GM23248 (cell line): ENCODE measurements at regions not wholly inside any gene's neighbourhood (a gene's known extent, or its start where the extent isn't known, plus 50 kb on each side); places are given as distances from the start of the nearest gene placed in this dataset.
"Not testable (repeated sequence)": the region's sequence is repeated elsewhere in the genome, so short reads cannot be mapped to it uniquely, and the experiment has no call there.

Experiments used
- EZH2 ChIP-seq: fragments of 200-600 bp; sonication (generic); IDR thresholded peaks from 2 replicates; pipeline ENCODE4 v1.6.1; 2018; ENCODE audit warnings: antibody characterized with exemption, mild to moderate bottlenecking; ENCODE audit not compliant: insufficient read depth, poor library complexity, severe bottlenecking
- EZH2phosphoT487 ChIP-seq: fragments of 200-600 bp; sonication (generic); IDR thresholded peaks from 2 replicates; pipeline ENCODE4 v1.6.1; 2018; ENCODE audit warnings: antibody characterized with exemption, moderate library complexity, mild to moderate bottlenecking, low read depth; ENCODE audit not compliant: insufficient read depth

DNA sequence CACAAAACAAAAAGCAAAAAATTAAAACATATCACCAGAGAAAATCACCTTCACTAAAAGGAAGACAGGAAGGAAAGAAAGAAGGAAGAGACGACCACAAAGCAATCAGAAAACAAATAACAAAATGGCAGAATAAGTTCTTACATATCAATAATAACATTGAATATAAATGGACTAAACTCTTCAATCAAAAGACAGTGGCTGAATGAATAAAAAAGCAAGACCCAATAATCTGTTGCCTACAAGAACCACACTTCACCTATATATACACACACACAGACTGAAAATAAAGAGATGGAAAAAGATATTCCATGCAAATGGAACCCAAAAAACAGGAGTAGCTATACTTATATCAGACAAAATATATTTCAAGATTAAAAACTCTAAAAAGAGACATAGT, 124.5 kb downstream of the ACTL7B start:
- TF ChIP-seq EZH2, EZH2phosphoT487: not testable (repeated sequence)
